Thoracic aorta (tissue), 2 donors: ENCODE measurements at regions not wholly inside any gene's neighbourhood (a gene's known extent, or its start where the extent isn't known, plus 50 kb on each side); places are given as distances from the start of the nearest gene placed in this dataset.

ENCODE experiments used
- ATAC-seq: fragments of 150-250 bp; one replicate; pipeline ENCODE4 v1.8.0; 2017; ENCODE audit warnings: low read depth; ENCODE audit not compliant: insufficient number of reproducible peaks, low FRiP score
- DNase-seq: peaks from one replicate; pipeline ENCODE4 v3.0.0-alpha.2; 2020; ENCODE audit warnings: low spot score
- H3K27ac ChIP-seq, 2 donors: fragments of 200-600 bp; sonication (generic); 1 replicate in 1 of 2; 2 replicates in 1 of 2; pipeline ENCODE4 v1.5.1; 2016; ENCODE audit warnings: mild to moderate bottlenecking in 2 of 2, moderate library complexity in 2 of 2
- H3K27me3 ChIP-seq: fragments of 200-600 bp; sonication (generic); replicated peaks from 2 replicates; pipeline ENCODE4 v1.6.0; 2016; ENCODE audit warnings: mild to moderate bottlenecking; ENCODE audit not compliant: insufficient read depth
- H3K36me3 ChIP-seq: fragments of 200-600 bp; sonication (generic); one replicate; pipeline ENCODE4 v1.5.1; 2016
- H3K4me1 ChIP-seq, 2 donors: fragments of 200-600 bp; sonication (generic); 1 replicate in 1 of 2; 2 replicates in 1 of 2; pipeline versions ENCODE4 v1.5.1 to v1.6.0; 2016; ENCODE audit warnings: low read depth in 2 of 2, mild to moderate bottlenecking in 1 of 2; ENCODE audit not compliant: control insufficient read depth in 1 of 2
- H3K4me3 ChIP-seq: fragments of 200-600 bp; sonication (generic); 2 replicates; pipeline ENCODE4 v1.5.1; 2016; ENCODE audit warnings: mild to moderate bottlenecking
- H3K9me3 ChIP-seq: fragments of 200-600 bp; sonication (generic); 2 replicates; pipeline ENCODE4 v1.5.1; 2016
- CTCF ChIP-seq: fragments of 200-600 bp; sonication (generic); IDR thresholded peaks from one replicate; pipeline ENCODE4 v1.5.1; 2019; ENCODE audit warnings: antibody characterized with exemption

- no peak overlapping the region for H3K4me3 ChIP-seq
- no peak for TF ChIP-seq CTCF
- no peaks in the 10 kb centered on the region for H3K9me3 ChIP-seq
- H3K36me3 ChIP-seq = no peaks in the 10 kb centered on the region
- H3K27ac ChIP-seq = no peak overlapping the region
- H3K27me3 ChIP-seq = no peaks in the 10 kb centered on the region
- H3K4me1 ChIP-seq = no peaks in the 10 kb centered on the region
- ATAC-seq (no peak), DNase-seq (no peak)
These were observed 440.0 kb upstream of the IRAK1BP1 start for GRCh38 chr6:78427386-78427785.

- H3K4me1 ChIP-seq = no peaks in the 10 kb centered on the region
- no peak overlapping the region for H3K4me3 ChIP-seq
- no peak overlapping the region for H3K27ac ChIP-seq
- DNase-seq = no peak
- no peaks in the 10 kb centered on the region for H3K36me3 ChIP-seq
- no peaks in the 10 kb centered on the region for H3K9me3 ChIP-seq
- H3K27me3 ChIP-seq = no peaks in the 10 kb centered on the region
- no peak for ATAC-seq
- TF ChIP-seq CTCF = no peak
These were observed 436.8 kb upstream of the IRAK1BP1 start for GRCh38 chr6:78430521-78430920.

- H3K27me3 ChIP-seq = no peaks in the 10 kb centered on the region
- no peak overlapping the region for H3K4me3 ChIP-seq
- no peak for ATAC-seq
- H3K9me3 ChIP-seq = no peaks in the 10 kb centered on the region
- no peak for TF ChIP-seq CTCF
- no peaks in the 10 kb centered on the region for H3K4me1 ChIP-seq
- no peak for DNase-seq
- no peaks in the 10 kb centered on the region for H3K36me3 ChIP-seq
- H3K27ac ChIP-seq = no peak overlapping the region
These were observed 431.7 kb upstream of the IRAK1BP1 start for GRCh38 chr6:78435671-78436070.

- TF ChIP-seq CTCF = no peak
- H3K27ac ChIP-seq = no peak overlapping the region
- ATAC-seq (no peak), DNase-seq (no peak)
- H3K27me3 ChIP-seq = no peaks in the 10 kb centered on the region
- H3K4me3 ChIP-seq = no peak overlapping the region
- H3K36me3 ChIP-seq = no peaks in the 10 kb centered on the region
- no peaks in the 10 kb centered on the region for H3K9me3 ChIP-seq
- no peaks in the 10 kb centered on the region for H3K4me1 ChIP-seq
These were observed 431.0 kb upstream of the IRAK1BP1 start for GRCh38 chr6:78436335-78436734.

GRCh38 chr6:78438135-78438534 lies 429.2 kb upstream of the IRAK1BP1 start:
- no peak for ATAC-seq
- H3K27me3 ChIP-seq = no peaks in the 10 kb centered on the region
- H3K9me3 ChIP-seq = no peaks in the 10 kb centered on the region
- no peaks in the 10 kb centered on the region for H3K4me1 ChIP-seq
- no peak for TF ChIP-seq CTCF
- no peak overlapping the region for H3K4me3 ChIP-seq
- H3K27ac ChIP-seq = no peak overlapping the region
- DNase-seq = no peak
- no peaks in the 10 kb centered on the region for H3K36me3 ChIP-seq
